ENCODE measurements at regions not wholly inside any gene's neighbourhood (a gene's known extent, or its start where the extent isn't known, plus 50 kb on each side); places are given as distances from the start of the nearest gene placed in this dataset.

DNA sequence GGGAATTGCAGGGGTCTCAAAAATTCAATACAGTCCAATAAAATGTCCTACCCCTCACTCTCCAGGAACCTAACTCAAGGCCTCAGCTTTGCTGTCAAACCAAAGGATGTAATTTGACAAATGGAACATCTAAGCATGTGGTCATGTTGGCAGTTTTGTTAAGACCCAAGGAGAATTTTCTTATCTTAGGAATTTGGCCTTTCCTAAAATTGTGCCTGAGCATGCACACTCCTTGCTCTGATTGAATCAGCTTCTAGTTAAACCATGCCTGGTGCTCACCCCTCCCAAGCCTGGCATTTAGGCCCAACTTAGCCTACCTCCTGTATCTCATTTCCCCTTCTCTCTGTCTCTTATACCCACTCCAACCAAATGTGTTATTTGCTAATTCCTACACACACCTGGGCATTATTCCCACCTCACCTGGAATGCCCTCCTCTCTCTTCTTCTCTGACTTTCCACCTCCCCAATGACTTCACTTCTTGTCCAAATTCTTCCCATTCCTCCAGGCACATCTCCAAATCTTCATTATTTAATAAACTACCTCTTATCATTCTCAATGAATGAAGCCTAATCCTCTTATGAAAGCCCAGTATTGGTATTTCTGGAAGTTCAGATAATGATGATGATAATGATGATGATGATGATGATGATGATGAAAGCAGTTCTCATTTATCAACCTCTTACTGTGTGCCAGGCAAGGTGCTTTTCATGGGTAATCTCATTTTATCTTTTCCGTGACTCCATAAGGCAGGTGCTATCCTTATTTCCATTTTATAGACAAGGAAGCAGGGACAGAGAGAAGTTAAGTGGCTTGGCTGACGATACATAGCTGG lies 178.0 kb upstream of the IRX6 start:
- TF ChIP-seq, protein P1, sequence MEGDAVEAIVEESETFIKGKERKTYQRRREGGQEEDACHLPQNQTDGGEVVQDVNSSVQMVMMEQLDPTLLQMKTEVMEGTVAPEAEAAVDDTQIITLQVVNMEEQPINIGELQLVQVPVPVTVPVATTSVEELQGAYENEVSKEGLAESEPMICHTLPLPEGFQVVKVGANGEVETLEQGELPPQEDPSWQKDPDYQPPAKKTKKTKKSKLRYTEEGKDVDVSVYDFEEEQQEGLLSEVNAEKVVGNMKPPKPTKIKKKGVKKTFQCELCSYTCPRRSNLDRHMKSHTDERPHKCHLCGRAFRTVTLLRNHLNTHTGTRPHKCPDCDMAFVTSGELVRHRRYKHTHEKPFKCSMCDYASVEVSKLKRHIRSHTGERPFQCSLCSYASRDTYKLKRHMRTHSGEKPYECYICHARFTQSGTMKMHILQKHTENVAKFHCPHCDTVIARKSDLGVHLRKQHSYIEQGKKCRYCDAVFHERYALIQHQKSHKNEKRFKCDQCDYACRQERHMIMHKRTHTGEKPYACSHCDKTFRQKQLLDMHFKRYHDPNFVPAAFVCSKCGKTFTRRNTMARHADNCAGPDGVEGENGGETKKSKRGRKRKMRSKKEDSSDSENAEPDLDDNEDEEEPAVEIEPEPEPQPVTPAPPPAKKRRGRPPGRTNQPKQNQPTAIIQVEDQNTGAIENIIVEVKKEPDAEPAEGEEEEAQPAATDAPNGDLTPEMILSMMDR (IDR thresholded peaks at IDR 0.05), result no peak

DNA sequence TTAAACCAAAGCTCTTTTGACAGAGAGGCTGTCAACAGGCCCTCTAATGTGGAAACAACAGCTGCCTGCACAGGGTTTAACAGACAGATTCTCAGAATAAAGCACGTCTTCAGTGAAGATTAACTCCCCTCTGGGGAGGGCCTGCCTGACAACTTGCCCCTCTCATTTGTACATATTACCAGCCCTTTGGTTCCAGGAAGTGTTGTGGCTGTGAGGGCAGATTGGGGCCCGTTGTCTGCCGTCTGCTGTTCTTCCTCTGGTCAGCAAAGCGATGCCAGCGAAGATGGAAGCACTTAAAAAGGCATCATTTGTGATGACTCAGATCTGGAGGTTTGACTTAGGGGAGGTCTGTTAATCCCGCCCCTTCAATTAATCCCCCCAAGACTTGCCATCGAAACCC lies 177.0 kb upstream of the IRX6 start:
- TF ChIP-seq, protein P1 (IDR thresholded peaks at IDR 0.05), result no peak

DNA sequence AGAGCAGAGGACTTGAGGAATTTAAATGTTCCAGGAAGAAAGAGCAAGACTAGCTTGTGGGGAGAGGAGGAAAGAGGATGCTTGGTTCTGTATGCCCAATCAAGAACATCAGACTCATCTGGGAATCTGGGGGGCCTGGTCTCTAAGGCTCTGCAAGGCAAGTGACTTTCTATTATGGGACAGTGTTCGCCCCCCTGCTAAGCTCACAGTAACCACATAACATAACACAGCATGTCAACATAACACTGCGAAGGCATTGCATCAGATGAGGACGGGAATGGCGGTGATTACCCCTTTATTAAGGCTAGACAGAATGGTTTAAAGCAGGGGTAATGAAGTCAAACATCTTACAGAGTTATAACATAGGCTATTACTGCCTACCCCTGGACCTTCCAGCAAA lies 176.6 kb upstream of the IRX6 start:
- TF ChIP-seq, protein P1 (IDR thresholded peaks at IDR 0.05), result no peak

DNA sequence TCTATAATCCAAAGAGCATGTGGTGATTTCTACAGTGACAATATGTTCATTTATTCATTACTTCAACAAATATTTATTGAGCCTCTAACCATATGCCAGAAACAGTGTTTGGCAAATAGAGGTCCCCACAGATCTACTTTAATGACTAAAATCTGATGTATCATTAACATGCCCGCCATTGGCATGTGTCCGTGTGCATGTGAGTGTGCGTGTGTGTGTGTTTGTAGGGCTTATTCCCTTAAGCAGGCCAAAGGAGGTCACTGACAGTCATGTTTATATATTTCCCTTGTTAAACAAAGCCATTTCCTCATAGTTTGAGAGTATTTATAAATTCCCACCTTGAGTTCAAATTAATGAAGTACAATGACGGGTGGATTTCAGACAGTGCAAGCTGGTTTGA lies 174.4 kb upstream of the IRX6 start:
- TF ChIP-seq, protein P1 (IDR thresholded peaks at IDR 0.05), result no peak

DNA sequence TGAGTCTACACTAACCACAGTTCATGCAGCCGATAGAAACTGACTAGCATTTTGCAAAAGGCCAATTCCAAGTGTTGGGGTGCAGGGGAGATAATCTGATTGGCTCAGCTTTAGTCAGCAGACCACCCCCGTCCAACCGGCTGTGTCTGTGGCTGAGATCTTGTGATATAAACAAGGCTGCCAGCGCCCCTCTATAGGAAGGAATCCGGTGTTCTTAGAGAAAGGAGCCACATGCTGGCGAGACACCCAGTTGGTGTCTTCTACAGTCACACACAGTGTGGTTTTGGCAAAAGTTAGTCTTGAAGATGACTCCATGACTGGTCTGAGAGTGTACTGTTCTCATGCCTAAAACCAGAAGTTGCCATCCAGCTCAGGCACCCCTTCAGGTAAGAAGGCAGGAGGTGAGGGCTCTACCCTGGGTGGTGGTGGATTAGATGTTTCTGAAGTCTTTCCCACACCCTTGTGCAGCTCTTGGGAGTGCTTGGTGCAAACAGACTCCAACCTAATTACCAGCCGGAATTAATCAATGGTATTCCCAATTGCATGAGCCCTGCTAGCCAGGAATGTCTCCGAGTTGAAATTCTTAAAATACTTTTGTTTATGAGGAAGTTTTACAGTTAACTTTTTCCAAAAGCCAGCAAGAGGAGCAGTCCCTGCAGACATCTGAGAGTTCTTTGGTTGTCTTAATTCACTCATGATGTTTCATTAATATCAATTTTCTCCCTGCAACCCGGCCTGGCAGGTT lies 172.3 kb upstream of the IRX6 start:
- TF ChIP-seq, protein P1 (IDR thresholded peaks at IDR 0.05), result no peak

DNA sequence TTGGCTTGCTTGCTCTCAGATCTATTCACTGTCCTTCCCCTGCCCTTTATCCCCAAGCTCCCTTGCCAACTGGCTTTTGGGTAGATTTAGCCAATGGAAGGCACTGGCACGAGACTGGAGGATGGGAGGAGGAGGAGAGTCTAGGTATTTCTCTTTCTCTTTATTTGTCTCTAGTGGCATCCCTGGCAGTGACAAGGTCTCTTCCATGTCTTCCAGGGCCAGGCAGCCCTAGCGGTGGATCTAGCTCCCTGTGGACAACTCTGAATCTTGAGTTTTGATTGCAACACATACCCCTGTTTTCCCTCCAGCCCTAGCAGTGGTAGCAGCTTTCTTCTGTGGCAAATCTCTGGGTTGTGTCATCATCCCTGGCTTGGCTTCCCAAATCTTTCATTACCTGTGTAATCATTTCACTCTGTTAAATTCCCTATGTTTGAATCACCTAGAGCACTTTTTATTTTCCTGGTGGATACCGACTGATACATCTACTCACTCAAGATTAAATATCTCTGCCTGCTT lies 171.1 kb upstream of the IRX6 start:
- TF ChIP-seq, protein P1 (IDR thresholded peaks at IDR 0.05), result no peak

DNA sequence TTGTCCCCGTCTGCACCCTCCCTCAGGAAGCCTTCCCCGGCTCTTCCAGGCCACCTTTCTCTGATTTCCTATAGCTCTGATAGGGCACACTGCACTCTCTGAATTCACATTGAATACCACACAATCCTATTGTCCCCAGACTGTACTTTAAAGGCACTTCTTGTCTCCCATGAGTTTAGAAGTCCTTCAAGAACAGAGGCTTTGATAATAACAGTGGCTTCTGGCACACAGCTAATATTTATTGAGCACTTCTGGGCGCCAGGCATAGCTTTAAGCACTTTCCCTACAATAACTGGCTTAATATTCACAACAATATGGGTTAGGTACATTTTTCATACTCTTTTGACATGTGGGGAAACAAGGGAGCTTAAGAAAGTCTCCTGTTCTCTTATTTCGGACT lies 169.7 kb upstream of the IRX6 start:
- TF ChIP-seq, protein P1 (IDR thresholded peaks at IDR 0.05), result no peak

Measured in LNCAP (cell line).